Suppressor macrophage treated with lipopolysaccharide for 1 hour (primary cell): ENCODE measurements at regions not wholly inside any gene's neighbourhood (a gene's known extent, or its start where the extent isn't known, plus 50 kb on each side); places are given as distances from the start of the nearest gene placed in this dataset.

ENCODE experiments used
- DNase-seq, 3 donors: peaks; one replicate each; pipeline ENCODE4 v3.0.0-alpha.2; 2020 to 2022

DNA sequence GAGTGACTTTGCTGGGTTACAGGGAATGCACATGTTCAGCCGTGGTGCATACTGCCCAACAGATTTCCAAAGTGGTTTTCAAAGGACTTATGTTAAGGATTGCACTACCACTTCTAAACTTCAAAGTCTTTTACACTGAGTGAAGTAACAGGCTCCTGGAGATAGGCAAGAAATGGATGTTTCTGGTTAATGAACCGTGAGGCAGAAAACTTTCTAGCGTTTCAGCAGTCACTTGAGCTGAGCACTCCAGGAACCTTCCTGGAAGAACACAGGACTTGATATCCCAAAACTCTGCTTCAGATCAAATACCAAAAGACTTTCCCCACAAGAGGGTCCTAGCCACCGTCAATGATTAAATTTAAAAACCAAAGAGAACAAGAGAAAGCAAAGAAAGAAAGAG, 74.3 kb upstream of the ATP1A1 start:
- no peak for DNase-seq

DNA sequence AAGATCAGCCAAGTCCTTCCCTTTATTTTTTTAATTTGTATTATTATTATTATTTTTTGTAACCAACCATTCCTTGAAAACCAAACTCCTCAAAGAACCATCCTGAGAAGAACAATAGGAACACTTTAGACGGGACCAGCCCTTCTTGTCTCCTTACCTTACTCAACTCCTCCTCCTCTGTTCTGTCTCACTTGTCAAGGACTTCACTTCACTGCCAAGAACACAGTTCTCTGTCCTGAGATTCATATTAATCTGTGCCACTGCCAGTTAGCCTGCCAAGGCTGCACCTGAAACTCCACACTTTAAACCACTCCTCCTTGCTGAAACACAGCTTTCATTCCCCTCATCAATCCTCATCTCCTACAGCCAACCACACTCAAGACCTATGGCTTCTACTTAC, 73.8 kb upstream of the ATP1A1 start:
- no peak for DNase-seq

DNA sequence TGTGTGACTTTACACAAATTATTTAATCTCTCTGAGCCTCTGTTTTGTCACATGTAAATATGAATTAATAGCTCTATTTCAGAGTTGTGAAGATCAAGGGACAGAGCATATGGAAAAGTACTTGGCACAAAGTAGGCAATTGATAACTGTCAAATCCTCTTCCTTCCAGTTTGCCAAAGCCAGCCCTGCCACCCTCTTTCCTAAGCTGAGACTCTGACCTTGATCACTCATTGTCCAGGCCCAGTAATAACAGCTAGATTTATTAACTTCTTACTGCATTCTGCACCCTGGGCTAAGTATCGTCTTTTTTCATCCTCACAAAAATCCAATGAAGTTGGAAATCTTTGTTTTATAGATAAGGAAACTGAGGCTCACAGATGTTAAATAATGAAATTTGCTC, 70.8 kb upstream of the ATP1A1 start:
- DNase-seq, result no peak

- no peak for DNase-seq
Observed at GRCh38 chr1:116306102-116306501, 66.9 kb upstream of the ATP1A1 start.

GRCh38 chr1:116306840-116307442, 66.1 kb upstream of the ATP1A1 start:
- peak in 1 of 3 donors; percentile 13 for DNase-seq

- DNase-seq, result no peak
Observed at GRCh38 chr1:116308276-116308675, 64.8 kb upstream of the ATP1A1 start.

- DNase-seq, result no peak
Observed at GRCh38 chr1:116309090-116309870, 63.8 kb upstream of the ATP1A1 start.

GRCh38 chr1:116310180-116310579, 62.9 kb upstream of the ATP1A1 start:
- no peak for DNase-seq

DNA sequence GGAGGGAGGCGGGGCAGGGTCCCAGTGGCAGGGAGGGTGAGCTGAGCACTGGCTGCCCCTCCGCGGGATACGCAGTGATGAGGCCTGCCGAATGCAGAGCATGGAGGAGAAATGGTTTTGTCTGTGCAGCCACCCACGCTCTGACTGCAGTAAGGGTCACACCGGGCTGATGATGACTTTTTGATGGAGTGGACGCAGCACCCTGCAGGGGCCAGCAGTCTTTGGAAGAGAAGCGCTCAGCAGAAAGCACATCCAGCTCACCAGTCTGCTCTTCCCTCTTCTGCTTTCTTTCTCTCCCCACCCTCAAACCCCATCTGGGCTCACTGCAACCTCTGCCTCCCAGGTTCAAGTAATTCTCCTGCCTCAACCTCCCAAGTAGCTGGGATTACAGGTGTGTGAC, 61.9 kb upstream of the ATP1A1 start:
- no peak for DNase-seq

DNA sequence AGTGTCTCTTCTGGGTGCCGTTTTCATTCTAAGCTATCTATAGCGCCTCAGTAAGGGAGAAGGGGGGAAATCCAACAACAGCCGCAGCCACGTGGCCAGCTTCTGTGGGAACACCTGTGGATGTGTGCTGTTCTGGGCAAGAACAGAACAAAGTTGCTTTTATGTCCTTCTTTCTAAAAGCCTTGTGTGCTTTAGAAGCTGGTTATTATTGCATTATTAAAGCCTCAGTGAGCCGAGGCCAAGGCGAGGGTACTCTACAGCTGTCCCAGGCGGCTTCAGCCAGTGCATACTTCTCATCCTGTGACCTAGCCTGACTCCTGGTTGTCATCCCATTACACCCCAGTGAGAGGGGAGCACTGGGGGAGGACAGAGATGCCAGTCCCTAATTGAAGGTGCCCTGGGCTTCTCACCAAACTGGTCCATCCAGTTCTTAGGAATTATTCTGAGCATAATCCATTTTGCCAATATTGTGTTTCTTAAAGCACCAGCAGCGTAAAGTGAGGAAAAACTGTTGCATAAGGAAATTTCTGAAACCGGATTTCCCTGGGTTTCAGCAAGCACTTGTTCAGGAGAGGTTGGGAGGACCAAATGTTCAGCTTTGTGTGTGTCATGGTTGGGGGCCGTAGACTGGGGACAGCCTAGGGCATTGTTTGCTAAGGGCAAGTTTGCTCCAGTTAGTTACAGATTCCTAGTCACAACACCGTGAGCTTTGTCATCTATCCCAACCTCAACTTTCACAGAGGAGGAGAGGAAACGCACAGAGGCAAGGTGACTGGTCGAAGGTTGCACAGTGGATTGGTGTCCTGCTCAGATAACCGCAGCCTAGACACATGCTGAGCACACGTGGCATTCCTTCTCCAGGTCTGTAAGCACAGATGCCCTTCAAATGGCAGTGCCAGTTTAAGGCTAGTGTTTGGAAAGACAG, 61.0 kb upstream of the ATP1A1 start:
- DNase-seq, result no peak

DNA sequence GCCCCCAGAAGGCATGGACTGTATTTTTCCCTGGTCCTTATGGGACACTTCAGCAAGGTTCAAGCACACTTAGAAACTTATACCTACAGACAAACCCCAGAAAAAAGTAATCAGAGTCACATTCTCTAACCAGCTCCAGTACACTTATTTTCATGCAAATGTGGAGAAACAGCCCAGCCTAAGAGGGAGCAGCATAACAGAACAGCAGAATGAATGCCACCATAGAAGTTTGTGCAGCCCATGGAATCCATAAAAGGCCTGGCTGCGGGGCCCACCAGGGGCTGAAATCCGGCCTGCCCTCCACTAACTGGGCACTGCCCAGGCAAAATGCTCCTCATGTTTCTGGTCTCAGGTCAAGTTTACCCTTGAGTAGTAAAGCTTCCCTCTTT, 60.4 kb upstream of the ATP1A1 start:
- DNase-seq, result no peak

DNA sequence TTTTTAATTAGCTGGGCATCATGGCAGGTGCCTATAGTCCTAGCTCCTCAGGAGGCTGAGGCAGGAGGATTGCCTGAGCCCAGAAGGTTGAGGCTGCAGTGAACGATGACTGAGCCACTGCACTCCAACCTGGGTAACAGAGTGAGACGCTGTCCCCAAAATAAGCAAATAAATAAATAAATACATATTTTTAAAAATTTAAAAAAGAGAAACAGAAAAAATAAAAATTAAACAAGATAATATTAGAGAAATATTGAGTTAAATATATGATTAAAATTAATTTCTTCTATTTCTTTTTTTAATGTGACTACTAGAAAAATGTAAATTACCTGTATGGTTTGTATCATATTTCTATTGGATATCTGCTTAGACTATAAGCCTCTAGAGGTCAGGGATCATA, 59.3 kb upstream of the ATP1A1 start:
- DNase-seq, result no peak

- DNase-seq, result no peak
Observed at GRCh38 chr1:116314305-116314919, 58.6 kb upstream of the ATP1A1 start.

DNA sequence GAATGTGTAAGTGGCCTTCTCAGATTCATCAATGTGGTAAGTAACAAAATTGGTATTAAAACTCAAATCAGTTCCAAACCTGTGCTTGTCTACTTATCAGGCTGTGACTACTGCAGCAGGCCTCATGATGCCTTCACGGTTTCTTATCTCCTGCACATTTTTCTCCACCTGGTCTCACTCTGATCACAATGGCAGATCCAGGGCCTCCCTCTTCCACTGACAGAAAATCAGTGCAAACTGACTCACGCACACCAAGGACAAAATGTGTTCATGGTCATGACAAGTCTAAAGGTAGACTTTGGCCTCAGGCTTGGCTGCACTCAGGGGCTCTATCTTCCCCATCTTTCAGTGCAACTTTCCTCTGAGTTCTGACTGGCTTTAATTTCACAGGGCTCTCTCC, 56.7 kb upstream of the ATP1A1 start:
- no peak for DNase-seq

GRCh38 chr1:116318897-116319296, 54.1 kb upstream of the ATP1A1 start:
- no peak for DNase-seq

- DNase-seq, result no peak
Observed at GRCh38 chr1:116320874-116321273, 52.2 kb upstream of the ATP1A1 start.

GRCh38 chr1:116321766-116322175, 51.3 kb upstream of the ATP1A1 start:
- DNase-seq, result no peak

DNA sequence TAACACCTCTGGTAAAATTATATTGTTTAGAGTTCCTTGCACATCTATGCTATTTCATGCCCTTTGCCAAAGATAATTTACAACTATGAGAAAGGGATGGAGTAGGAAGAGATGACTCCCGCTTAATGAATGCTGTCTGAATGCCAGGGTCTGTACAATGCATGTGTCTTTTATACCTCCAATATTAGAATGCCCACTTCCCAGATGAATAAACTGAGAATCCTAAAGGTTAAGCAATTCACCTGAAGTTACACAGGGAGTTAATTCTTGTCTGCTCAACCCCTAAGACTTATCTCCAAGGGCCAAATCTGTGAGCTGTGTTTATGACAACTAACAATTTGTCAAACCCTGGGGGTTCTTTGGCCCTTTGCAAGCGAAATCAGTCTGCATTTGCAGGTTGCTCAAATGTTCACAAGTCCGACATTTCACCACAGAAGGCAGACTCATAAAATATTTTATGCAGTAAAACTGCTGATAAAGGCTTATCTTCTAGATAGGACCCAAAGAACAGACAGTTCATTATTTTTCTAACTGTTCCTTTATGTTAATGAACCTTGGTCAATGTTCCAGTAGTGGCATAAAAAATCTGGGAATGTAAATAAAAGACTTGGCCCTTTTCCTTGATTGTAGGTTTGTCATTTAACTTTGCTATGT, 50.2 kb upstream of the ATP1A1 start:
- DNase-seq, result no peak
